Panc1 (cell line): ENCODE measurements at regions not wholly inside any gene's neighbourhood (a gene's known extent, or its start where the extent isn't known, plus 50 kb on each side); places are given as distances from the start of the nearest gene placed in this dataset.

ENCODE experiments used
- POLR2AphosphoS5 ChIP-seq: IDR thresholded peaks from 2 replicates; pipeline ENCODE4 v1.6.1; 2012; ENCODE audit warnings: mild to moderate bottlenecking, low read depth, low read length, moderate library complexity
- TF ChIP-seq, protein P1 (sequence below): fragments of 450-650 bp; IDR thresholded peaks from 2 replicates; pipeline ENCODE4 v1.5.1; 2017; ENCODE audit warnings: mild to moderate bottlenecking
- TF ChIP-seq, protein P2 (sequence below), 2 experiments: IDR thresholded peaks; 2 replicates each; pipeline ENCODE4 v1.6.1; 2011 to 2012; ENCODE audit warnings: low read depth in 2 of 2, control low read depth in 1 of 2, low read length in 1 of 2, mild to moderate bottlenecking in 1 of 2, moderate library complexity in 1 of 2; ENCODE audit not compliant: insufficient read depth in 1 of 2

GRCh38 chr1:90317628-90318027 is 322.7 kb downstream of the ZNF326 start:
- TF ChIP-seq, protein P1, sequence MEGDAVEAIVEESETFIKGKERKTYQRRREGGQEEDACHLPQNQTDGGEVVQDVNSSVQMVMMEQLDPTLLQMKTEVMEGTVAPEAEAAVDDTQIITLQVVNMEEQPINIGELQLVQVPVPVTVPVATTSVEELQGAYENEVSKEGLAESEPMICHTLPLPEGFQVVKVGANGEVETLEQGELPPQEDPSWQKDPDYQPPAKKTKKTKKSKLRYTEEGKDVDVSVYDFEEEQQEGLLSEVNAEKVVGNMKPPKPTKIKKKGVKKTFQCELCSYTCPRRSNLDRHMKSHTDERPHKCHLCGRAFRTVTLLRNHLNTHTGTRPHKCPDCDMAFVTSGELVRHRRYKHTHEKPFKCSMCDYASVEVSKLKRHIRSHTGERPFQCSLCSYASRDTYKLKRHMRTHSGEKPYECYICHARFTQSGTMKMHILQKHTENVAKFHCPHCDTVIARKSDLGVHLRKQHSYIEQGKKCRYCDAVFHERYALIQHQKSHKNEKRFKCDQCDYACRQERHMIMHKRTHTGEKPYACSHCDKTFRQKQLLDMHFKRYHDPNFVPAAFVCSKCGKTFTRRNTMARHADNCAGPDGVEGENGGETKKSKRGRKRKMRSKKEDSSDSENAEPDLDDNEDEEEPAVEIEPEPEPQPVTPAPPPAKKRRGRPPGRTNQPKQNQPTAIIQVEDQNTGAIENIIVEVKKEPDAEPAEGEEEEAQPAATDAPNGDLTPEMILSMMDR = no peak
- TF ChIP-seq, protein P2, sequence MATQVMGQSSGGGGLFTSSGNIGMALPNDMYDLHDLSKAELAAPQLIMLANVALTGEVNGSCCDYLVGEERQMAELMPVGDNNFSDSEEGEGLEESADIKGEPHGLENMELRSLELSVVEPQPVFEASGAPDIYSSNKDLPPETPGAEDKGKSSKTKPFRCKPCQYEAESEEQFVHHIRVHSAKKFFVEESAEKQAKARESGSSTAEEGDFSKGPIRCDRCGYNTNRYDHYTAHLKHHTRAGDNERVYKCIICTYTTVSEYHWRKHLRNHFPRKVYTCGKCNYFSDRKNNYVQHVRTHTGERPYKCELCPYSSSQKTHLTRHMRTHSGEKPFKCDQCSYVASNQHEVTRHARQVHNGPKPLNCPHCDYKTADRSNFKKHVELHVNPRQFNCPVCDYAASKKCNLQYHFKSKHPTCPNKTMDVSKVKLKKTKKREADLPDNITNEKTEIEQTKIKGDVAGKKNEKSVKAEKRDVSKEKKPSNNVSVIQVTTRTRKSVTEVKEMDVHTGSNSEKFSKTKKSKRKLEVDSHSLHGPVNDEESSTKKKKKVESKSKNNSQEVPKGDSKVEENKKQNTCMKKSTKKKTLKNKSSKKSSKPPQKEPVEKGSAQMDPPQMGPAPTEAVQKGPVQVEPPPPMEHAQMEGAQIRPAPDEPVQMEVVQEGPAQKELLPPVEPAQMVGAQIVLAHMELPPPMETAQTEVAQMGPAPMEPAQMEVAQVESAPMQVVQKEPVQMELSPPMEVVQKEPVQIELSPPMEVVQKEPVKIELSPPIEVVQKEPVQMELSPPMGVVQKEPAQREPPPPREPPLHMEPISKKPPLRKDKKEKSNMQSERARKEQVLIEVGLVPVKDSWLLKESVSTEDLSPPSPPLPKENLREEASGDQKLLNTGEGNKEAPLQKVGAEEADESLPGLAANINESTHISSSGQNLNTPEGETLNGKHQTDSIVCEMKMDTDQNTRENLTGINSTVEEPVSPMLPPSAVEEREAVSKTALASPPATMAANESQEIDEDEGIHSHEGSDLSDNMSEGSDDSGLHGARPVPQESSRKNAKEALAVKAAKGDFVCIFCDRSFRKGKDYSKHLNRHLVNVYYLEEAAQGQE (IDR thresholded peaks at IDR 0.05; ENCODE audit: insufficient read depth in 1 of 2, low read depth in 2 of 2, low read length in 1 of 2) = no peak
- TF ChIP-seq POLR2AphosphoS5 = no peak
